OCI-LY1 (cell line): ENCODE measurements at regions not wholly inside any gene's neighbourhood (a gene's known extent, or its start where the extent isn't known, plus 50 kb on each side); places are given as distances from the start of the nearest gene placed in this dataset.

Source experiments
- H2AFZ ChIP-seq: fragments of 200-600 bp; sonication (generic), shearing (Covaris generic); 2 replicates; pipeline ENCODE4 v1.6.0; 2014; ENCODE audit warnings: antibody characterized with exemption, mild to moderate bottlenecking, low read length
- H3F3A ChIP-seq: fragments of 200-600 bp; sonication (generic), shearing (Covaris generic); 2 replicates; pipeline ENCODE4 v1.6.0; 2014; ENCODE audit warnings: mild to moderate bottlenecking, antibody characterized with exemption, low read length, moderate library complexity; ENCODE audit not compliant: insufficient read depth
- H3K27ac ChIP-seq: fragments of 200-600 bp; sonication (generic); 2 replicates; pipeline ENCODE4 v1.5.1; 2014; ENCODE audit warnings: low read length, mixed run types, mild to moderate bottlenecking, low read depth; ENCODE audit not compliant: poor library complexity, severe bottlenecking
- H3K27me3 ChIP-seq: fragments of 200-600 bp; sonication (generic); 2 replicates; pipeline ENCODE4 v1.6.0; 2014; ENCODE audit warnings: antibody characterized with exemption, mild to moderate bottlenecking, low read length, moderate library complexity; ENCODE audit not compliant: insufficient read depth
- H3K36me3 ChIP-seq: fragments of 200-600 bp; sonication (generic); 2 replicates; pipeline ENCODE4 v1.6.1; 2014; ENCODE audit warnings: mild to moderate bottlenecking, antibody characterized with exemption, low read length, moderate library complexity, mixed read lengths; ENCODE audit not compliant: insufficient read depth
- H3K4me1 ChIP-seq: fragments of 200-600 bp; sonication (generic); 2 replicates; pipeline ENCODE4 v1.5.1; 2014; ENCODE audit warnings: mild to moderate bottlenecking, low read length, moderate library complexity; ENCODE audit not compliant: insufficient read depth, severe bottlenecking
- H3K4me2 ChIP-seq: fragments of 200-600 bp; sonication (generic), shearing (Covaris generic); 2 replicates; pipeline ENCODE4 v1.6.1; 2014; ENCODE audit warnings: low read length
- H3K4me3 ChIP-seq: fragments of 200-600 bp; sonication (generic); 2 replicates; pipeline ENCODE4 v1.5.1; 2014; ENCODE audit warnings: low read length, low read depth, mild to moderate bottlenecking, mixed read lengths; ENCODE audit not compliant: poor library complexity, severe bottlenecking
- H3K79me2 ChIP-seq: fragments of 200-600 bp; shearing (Covaris generic); 2 replicates; pipeline ENCODE4 v1.6.1; 2016; ENCODE audit warnings: mixed run types, low read length, mixed read lengths; ENCODE audit not compliant: insufficient read depth
- H3K9ac ChIP-seq: fragments of 200-600 bp; sonication (generic), shearing (Covaris generic); 2 replicates; pipeline ENCODE4 v1.6.1; 2014; ENCODE audit warnings: mild to moderate bottlenecking, low read length, mixed read lengths
- H3K9me2 ChIP-seq: fragments of 200-600 bp; sonication (generic), shearing (Covaris generic); 2 replicates; pipeline ENCODE4 v1.6.1; 2014; ENCODE audit warnings: low read depth, mild to moderate bottlenecking, low read length, mixed read lengths
- H3K9me3 ChIP-seq: fragments of 200-600 bp; shearing (Covaris generic); 2 replicates; pipeline ENCODE4 v1.6.1; 2014; ENCODE audit warnings: low read length, mixed read lengths
- H4K20me1 ChIP-seq: fragments of 200-600 bp; sonication (generic), shearing (Covaris generic); 2 replicates; pipeline ENCODE4 v1.6.0; 2016; ENCODE audit warnings: mild to moderate bottlenecking, low read length; ENCODE audit not compliant: insufficient read depth
- CTCF ChIP-seq: fragments of 200-600 bp; sonication (generic), shearing (Covaris generic); IDR thresholded peaks from 2 replicates; pipeline ENCODE4 v1.5.1; 2017; ENCODE audit warnings: mild to moderate bottlenecking, antibody characterized with exemption, low read length, moderate library complexity, mixed read lengths
- EZH2 ChIP-seq: fragments of 200-600 bp; sonication (generic), shearing (Covaris generic); IDR thresholded peaks from 2 replicates; pipeline ENCODE4 v1.8.0; 2017; ENCODE audit warnings: borderline replicate concordance, mixed run types, mild to moderate bottlenecking, antibody characterized with exemption, low read length, moderate library complexity, mixed read lengths

GRCh38 chr11:28384418-28384817 is 276.2 kb downstream of the METTL15 start:
- Histone ChIP-seq H3K9me2 (no peaks in the 10 kb centered on the region), H3K27ac (no peak overlapping the region), H3K4me1 (no peaks in the 10 kb centered on the region), H3K79me2 (no peaks in the 10 kb centered on the region), H3K9me3 (no peaks in the 10 kb centered on the region), H3F3A (no peaks in the 10 kb centered on the region), H2AFZ (no peak overlapping the region), H3K4me3 (no peak overlapping the region), H3K9ac (no peak overlapping the region), H3K4me2 (no peak overlapping the region), H3K27me3 (no peaks in the 10 kb centered on the region), H3K36me3 (no peaks in the 10 kb centered on the region), H4K20me1 (no peaks in the 10 kb centered on the region)
- no peak for TF ChIP-seq CTCF
- no peak for TF ChIP-seq EZH2

- no peaks in the 10 kb centered on the region for H3K4me1 ChIP-seq
- no peaks in the 10 kb centered on the region for H4K20me1 ChIP-seq
- H3K9me3 ChIP-seq = no peaks in the 10 kb centered on the region
- no peak overlapping the region for H2AFZ ChIP-seq
- H3K4me3 ChIP-seq = no peak overlapping the region
- H3K9ac ChIP-seq = no peak overlapping the region
- H3K27me3 ChIP-seq = no peaks in the 10 kb centered on the region
- no peaks in the 10 kb centered on the region for H3K79me2 ChIP-seq
- no peak overlapping the region for H3K4me2 ChIP-seq
- TF ChIP-seq EZH2 (no peak), CTCF (no peak)
- H3F3A ChIP-seq = no peaks in the 10 kb centered on the region
- H3K9me2 ChIP-seq = no peaks in the 10 kb centered on the region
- no peaks in the 10 kb centered on the region for H3K36me3 ChIP-seq
- no peak overlapping the region for H3K27ac ChIP-seq
Observed at GRCh38 chr11:28383456-28383855, 275.3 kb downstream of the METTL15 start.
